Glutamatergic neuron (in vitro differentiated cells): ENCODE measurements at regions not wholly inside any gene's neighbourhood (a gene's known extent, or its start where the extent isn't known, plus 50 kb on each side); places are given as distances from the start of the nearest gene placed in this dataset.

ENCODE experiments used
- DNase-seq: peaks from one replicate; pipeline ENCODE4 v3.0.0; 2022
- H3K27ac Mint-ChIP-seq: one replicate; pipeline ENCODE4 v1.8.0; 2020; ENCODE audit warnings: mild to moderate bottlenecking, mixed read lengths, inconsistent platforms; ENCODE audit not compliant: unreplicated experiment
- H3K27me3 Mint-ChIP-seq: one replicate; pipeline ENCODE4 v1.8.0; 2020; ENCODE audit warnings: mild to moderate bottlenecking, moderate library complexity, mixed read lengths, inconsistent platforms; ENCODE audit not compliant: unreplicated experiment
- H3K36me3 Mint-ChIP-seq: one replicate; pipeline ENCODE4 v1.8.0; 2020; ENCODE audit warnings: mild to moderate bottlenecking, mixed read lengths, inconsistent platforms; ENCODE audit not compliant: unreplicated experiment
- H3K4me1 Mint-ChIP-seq: one replicate; pipeline ENCODE4 v1.8.0; 2020; ENCODE audit warnings: mild to moderate bottlenecking, low read depth, mixed read lengths, inconsistent platforms; ENCODE audit not compliant: unreplicated experiment
- H3K4me3 Mint-ChIP-seq: one replicate; pipeline ENCODE4 v1.8.0; 2020; ENCODE audit warnings: mild to moderate bottlenecking, mixed read lengths, inconsistent platforms; ENCODE audit not compliant: unreplicated experiment
- H3K9me3 Mint-ChIP-seq: one replicate; pipeline ENCODE4 v1.8.0; 2020; ENCODE audit warnings: mild to moderate bottlenecking, moderate library complexity, mixed read lengths, inconsistent platforms; ENCODE audit not compliant: unreplicated experiment
- CTCF ChIP-seq: fragments of 200-600 bp; sonication (generic); IDR thresholded peaks from one replicate; pipeline ENCODE4 v1.5.0; 2021; ENCODE audit not compliant: partially characterized antibody, unreplicated experiment

DNA sequence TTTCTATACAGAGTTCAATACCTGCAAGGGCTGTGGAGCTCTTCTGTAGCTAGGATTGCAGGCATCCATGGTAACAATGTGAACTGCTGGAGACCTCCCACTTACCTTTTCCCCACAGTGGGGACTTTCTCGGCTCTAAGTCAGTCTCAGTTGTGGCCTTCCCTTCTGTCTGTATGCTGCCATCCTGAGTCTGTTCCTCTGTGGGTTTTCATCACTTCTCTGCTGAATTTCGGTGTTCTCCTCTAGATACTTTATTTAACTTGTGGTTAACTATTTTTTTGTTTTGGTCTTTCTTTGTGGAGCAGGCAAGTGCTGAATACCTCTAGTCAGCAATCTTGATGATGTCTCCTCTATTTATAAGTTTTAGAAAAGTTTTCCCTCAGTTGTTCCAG is 647.2 kb upstream of the CDH2 start:
- Mint-ChIP-seq H3K4me3 (no peak overlapping the region), H3K36me3 (no peaks in the 10 kb centered on the region), H3K4me1 (peaks cover 9% of the 10 kb centered on the region), H3K27ac (no peak overlapping the region), H3K27me3 (no peaks in the 10 kb centered on the region), H3K9me3 (peaks cover 6% of the 10 kb centered on the region)
- no peak for TF ChIP-seq CTCF
- DNase-seq: no peak

DNA sequence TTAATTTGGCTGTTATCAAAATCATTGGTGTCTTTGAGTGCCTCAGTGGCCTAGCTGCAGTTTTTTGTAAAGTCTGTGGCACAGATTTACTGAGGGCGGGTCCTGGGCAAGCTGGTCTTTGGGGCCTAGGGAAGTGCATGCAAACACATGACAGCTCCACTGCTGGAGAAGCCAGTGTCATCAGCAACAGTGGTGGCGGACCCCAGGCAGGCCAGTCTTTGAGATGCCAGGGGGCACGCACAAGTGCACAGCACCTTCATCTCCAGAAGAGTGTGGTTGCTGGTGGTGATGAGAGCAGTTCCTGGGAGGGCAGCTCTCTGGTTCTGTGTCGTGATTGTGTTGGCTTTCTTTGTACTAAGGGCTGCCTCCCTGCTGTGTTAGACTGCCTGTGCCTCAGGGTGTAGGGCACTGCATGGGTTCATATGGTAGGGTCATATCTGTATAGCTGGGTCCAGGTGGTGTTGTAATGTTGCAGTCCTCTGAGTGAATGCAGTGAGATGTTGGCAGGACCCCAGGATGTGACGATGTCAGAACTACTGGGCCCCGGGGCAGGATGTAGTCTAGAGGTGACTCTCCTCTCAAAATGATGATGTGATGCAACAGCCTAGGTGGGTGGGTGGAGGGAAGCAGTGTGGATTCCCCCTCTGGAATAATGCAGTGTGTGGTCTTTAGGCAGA is 646.7 kb upstream of the CDH2 start:
- no peaks in the 10 kb centered on the region for H3K36me3 Mint-ChIP-seq
- no peak for DNase-seq
- H3K27ac Mint-ChIP-seq: no peak overlapping the region
- H3K4me3 Mint-ChIP-seq: no peak overlapping the region
- TF ChIP-seq CTCF: no peak
- peaks cover 6% of the 10 kb centered on the region for H3K4me1 Mint-ChIP-seq
- no peaks in the 10 kb centered on the region for H3K27me3 Mint-ChIP-seq
- peaks cover 6% of the 10 kb centered on the region for H3K9me3 Mint-ChIP-seq

- Mint-ChIP-seq H3K27ac (no peak overlapping the region), H3K9me3 (no peaks in the 10 kb centered on the region), H3K4me3 (no peak overlapping the region), H3K4me1 (no peaks in the 10 kb centered on the region), H3K36me3 (no peaks in the 10 kb centered on the region), H3K27me3 (no peaks in the 10 kb centered on the region)
- no peak for DNase-seq
- no peak for TF ChIP-seq CTCF
Observed at GRCh38 chr18:28820353-28820752, 643.4 kb upstream of the CDH2 start.

- no peak for DNase-seq
- H3K4me1 Mint-ChIP-seq: no peaks in the 10 kb centered on the region
- H3K27me3 Mint-ChIP-seq: no peaks in the 10 kb centered on the region
- TF ChIP-seq CTCF: no peak
- H3K9me3 Mint-ChIP-seq: no peaks in the 10 kb centered on the region
- no peak overlapping the region for H3K4me3 Mint-ChIP-seq
- H3K27ac Mint-ChIP-seq: no peak overlapping the region
- H3K36me3 Mint-ChIP-seq: no peaks in the 10 kb centered on the region
Observed at GRCh38 chr18:28816155-28816554, 639.2 kb upstream of the CDH2 start.

- Mint-ChIP-seq H3K4me3 (no peak overlapping the region), H3K36me3 (peaks cover under 1% of the 10 kb centered on the region), H3K27ac (no peak overlapping the region), H3K4me1 (no peaks in the 10 kb centered on the region), H3K9me3 (no peaks in the 10 kb centered on the region), H3K27me3 (no peaks in the 10 kb centered on the region)
- DNase-seq: no peak
- no peak for TF ChIP-seq CTCF
Observed at GRCh38 chr18:28814365-28814764, 637.4 kb upstream of the CDH2 start.
